HCT116 (cell line): ENCODE measurements at regions not wholly inside any gene's neighbourhood (a gene's known extent, or its start where the extent isn't known, plus 50 kb on each side); places are given as distances from the start of the nearest gene placed in this dataset.

Experiments
- ATAC-seq: fragments of 200-7000 bp; cut with Tn5 transposase; 2 replicates; pipeline ENCODE4 v1.9.1; 2020; ENCODE audit warnings: mild to moderate bottlenecking, moderate library complexity
- BruUV-seq: library from RNA; stranded (reverse); fragments of 400-500 nt; replicated peaks from 2 replicates; lab custom pipeline; 2021; lab: Mats Ljungman, UMichigan
- CTCF ChIA-PET: fragments of 300-600 bp; sonication (Branson Sonifier 250); formaldehyde crosslinking; loops from one replicate; lab custom pipeline; 2021; ENCODE audit warnings: antibody characterized with exemption; lab: Charles Lee
- POLR2A ChIA-PET: fragments of 300-600, 350-600 bp; sonication (Branson Sonifier 250); formaldehyde crosslinking; loops from one replicate; lab custom pipeline; 2021; ENCODE audit warnings: antibody characterized with exemption; lab: Charles Lee
- RAD21 ChIA-PET, 2 experiments: fragments of 300-600 bp; sonication (Branson Sonifier 250); formaldehyde crosslinking; loops; one replicate each; lab custom pipeline; 2023; ENCODE audit warnings: low total read pairs in 2 of 2; ENCODE audit not compliant: uncharacterized antibody in 2 of 2, unreplicated experiment in 2 of 2, low non-redundant PET in 1 of 2; lab: Charles Lee
- DNase-seq: peaks from one replicate; pipeline ENCODE4 v3.0.0-alpha.2; 2010; ENCODE audit warnings: low read depth, low spot score
- H2AFZ ChIP-seq: fragments of 200-600 bp; shearing (Covaris generic), sonication (generic); 2 replicates; pipeline ENCODE4 v1.6.1; 2017; ENCODE audit warnings: low read depth, mixed run types, mixed read lengths, antibody characterized with exemption, low read length; ENCODE audit not compliant: poor library complexity, severe bottlenecking
- H3K27ac ChIP-seq: 2 replicates; pipeline ENCODE4 v1.5.1; 2012; ENCODE audit warnings: low read depth, low read length
- H3K27me3 ChIP-seq: fragments of 200-600 bp; sonication (generic); 2 replicates; pipeline ENCODE4 v1.6.1; 2016; ENCODE audit warnings: mixed run types, low read length, mixed read lengths; ENCODE audit not compliant: insufficient read depth
- H3K36me3 ChIP-seq, 2 experiments: fragments of 200-500 bp in 1 of 2; fragments of 200-600 bp in 1 of 2; sonication (Bioruptor generic) in 1 of 2; sonication (generic) in 1 of 2; 2 replicates each; pipeline versions ENCODE4 v1.5.1 to v1.6.1; 2014 to 2016; ENCODE audit warnings: low read length in 2 of 2, inconsistent platforms in 1 of 2, mixed read lengths in 1 of 2, mixed run types in 1 of 2; ENCODE audit not compliant: insufficient read depth in 2 of 2, control insufficient read depth in 1 of 2
- H3K4me1 ChIP-seq, 2 experiments: fragments of 200-600 bp in 1 of 2; sonication (generic) in 1 of 2; 2 replicates each; pipeline versions ENCODE4 v1.5.1 to v1.6.1; 2012 to 2017; ENCODE audit warnings: low read length in 2 of 2, inconsistent platforms in 1 of 2, mild to moderate bottlenecking in 1 of 2, mixed read lengths in 1 of 2, mixed run types in 1 of 2, moderate library complexity in 1 of 2; ENCODE audit not compliant: insufficient read depth in 2 of 2, control insufficient read depth in 1 of 2
- H3K4me2 ChIP-seq: fragments of 200-600 bp; sonication (generic); 2 replicates; pipeline ENCODE4 v1.6.1; 2017; ENCODE audit warnings: mixed run types, low read length, mixed read lengths
- H3K4me3 ChIP-seq, 2 experiments: fragments of 200-600 bp in 1 of 2; sonication (generic) in 1 of 2; replicated peaks in 1 of 2; 2 replicates each; pipeline ENCODE4 v1.5.1; 2011 to 2016; ENCODE audit warnings: low read length in 2 of 2, control low read depth in 1 of 2, low read depth in 1 of 2, mild to moderate bottlenecking in 1 of 2, mixed read lengths in 1 of 2, mixed run types in 1 of 2
- H3K79me2 ChIP-seq: fragments of 200-600 bp; sonication (generic); 2 replicates; pipeline ENCODE4 v1.6.1; 2017; ENCODE audit warnings: mild to moderate bottlenecking, mixed run types, low read length, moderate library complexity, mixed read lengths; ENCODE audit not compliant: insufficient read depth
- H3K9ac ChIP-seq: fragments of 200-600 bp; sonication (generic); 2 replicates; pipeline ENCODE4 v1.6.1; 2016; ENCODE audit warnings: low read length, mixed read lengths
- H3K9me2 ChIP-seq: fragments of 200-600 bp; sonication (generic), shearing (Covaris generic); 2 replicates; pipeline ENCODE4 v1.6.1; 2017; ENCODE audit warnings: mixed run types, mild to moderate bottlenecking, moderate library complexity; ENCODE audit not compliant: insufficient read depth
- H3K9me3 ChIP-seq, 2 experiments: fragments of 200-500 bp in 1 of 2; fragments of 200-600 bp in 1 of 2; sonication (Bioruptor generic) in 1 of 2; sonication (generic) in 1 of 2; 2 replicates each; pipeline ENCODE4 v1.6.1; 2014 to 2017; ENCODE audit warnings: low read length in 2 of 2, mixed read lengths in 2 of 2, inconsistent platforms in 1 of 2, low read depth in 1 of 2, mild to moderate bottlenecking in 1 of 2, mixed run types in 1 of 2, moderate library complexity in 1 of 2; ENCODE audit not compliant: control insufficient read depth in 1 of 2, insufficient read depth in 1 of 2
- H4K20me1 ChIP-seq: fragments of 200-600 bp; sonication (generic), shearing (Covaris generic); 2 replicates; pipeline ENCODE4 v1.6.1; 2017; ENCODE audit warnings: mixed run types, mild to moderate bottlenecking, moderate library complexity; ENCODE audit not compliant: insufficient read depth
- CBX3 ChIP-seq: IDR thresholded peaks from 2 replicates; pipeline ENCODE4 v1.6.1; 2012; ENCODE audit warnings: low read depth
- CTCF ChIP-seq, 3 experiments: fragments of 200-600 bp in 1 of 3; sonication (generic) in 1 of 3; IDR thresholded peaks in 2 of 3; conservative IDR thresholded peaks in 1 of 3; 2 replicates each; pipeline ENCODE4 v1.5.1; 2012 to 2017; ENCODE audit warnings: low read depth in 2 of 3, low read length in 2 of 3, antibody characterized with exemption in 1 of 3, borderline replicate concordance in 1 of 3, control low read depth in 1 of 3, mild to moderate bottlenecking in 1 of 3, mixed read lengths in 1 of 3, mixed run types in 1 of 3, moderate library complexity in 1 of 3; ENCODE audit not compliant: insufficient read depth in 1 of 3
- ELF1 ChIP-seq: IDR thresholded peaks from 2 replicates; pipeline ENCODE4 v1.6.1; 2012; ENCODE audit warnings: low read depth, borderline replicate concordance
- EZH2 ChIP-seq: fragments of 200-600 bp; sonication (generic); IDR thresholded peaks from 2 replicates; pipeline ENCODE4 v1.6.1; 2017; ENCODE audit warnings: antibody characterized with exemption, mixed run types
- EZH2phosphoT487 ChIP-seq: fragments of 200-600 bp; IDR thresholded peaks from 2 replicates; pipeline ENCODE4 v1.6.1; 2018; ENCODE audit warnings: antibody characterized with exemption, borderline replicate concordance
- FOSL1 ChIP-seq: IDR thresholded peaks from 2 replicates; pipeline ENCODE4 v1.6.1; 2012; ENCODE audit warnings: low read depth
- JUND ChIP-seq: IDR thresholded peaks from 2 replicates; pipeline ENCODE4 v1.6.1; 2012
- MAX ChIP-seq: IDR thresholded peaks from 2 replicates; pipeline ENCODE4 v1.6.1; 2012
- POLR2A ChIP-seq: IDR thresholded peaks from 2 replicates; pipeline ENCODE4 v1.7.0; 2011; ENCODE audit warnings: borderline replicate concordance; ENCODE audit not compliant: insufficient read depth, insufficient read length; ENCODE audit errors: extremely low read depth
- POLR2AphosphoS5 ChIP-seq: IDR thresholded peaks from 2 replicates; pipeline ENCODE4 v1.6.1; 2011; ENCODE audit warnings: mild to moderate bottlenecking, low read depth, low read length, moderate library complexity
- SIN3A ChIP-seq: IDR thresholded peaks from 2 replicates; pipeline ENCODE4 v1.6.1; 2012; ENCODE audit warnings: low read depth
- SP1 ChIP-seq: IDR thresholded peaks from 2 replicates; pipeline ENCODE4 v1.6.1; 2012; ENCODE audit warnings: low read depth
- SRF ChIP-seq: IDR thresholded peaks from 2 replicates; pipeline ENCODE4 v1.6.1; 2012; ENCODE audit warnings: low read depth
- TCF7L2 ChIP-seq: IDR thresholded peaks from 2 replicates; pipeline ENCODE4 v1.7.0; 2011; ENCODE audit warnings: borderline replicate concordance, inconsistent platforms; ENCODE audit not compliant: insufficient read depth, insufficient read length; ENCODE audit errors: extremely low read depth
- ZFX ChIP-seq: fragments of 450-650 bp; IDR thresholded peaks from 2 replicates; pipeline ENCODE4 v1.6.1; 2017
- ZNF274 ChIP-seq: fragments of 200-500 bp; sonication (Bioruptor generic); IDR thresholded peaks from 2 replicates; pipeline ENCODE4 v1.6.1; 2014; ENCODE audit warnings: mild to moderate bottlenecking, low read depth, low read length, inconsistent platforms
- intact Hi-C: fragments of 100-400 bp; cut with micrococcal nuclease; formaldehyde crosslinking; loops from 2 replicates; pipeline ENCODE4 v1.10.0; 2022
- TF ChIP-seq, protein P1 (sequence below): IDR thresholded peaks from 2 replicates; pipeline ENCODE4 v1.6.1; 2011; ENCODE audit warnings: mild to moderate bottlenecking, low read length, moderate library complexity; ENCODE audit not compliant: insufficient replicate concordance; ENCODE audit errors: extremely low read depth

GRCh38 chr3:48082580-48083184 lies 66.5 kb upstream of the MAP4 start:
- ATAC-seq, result no peak
- DNase-seq, result no peak
- no peak overlapping the region for H3K9ac ChIP-seq
- ChIA-PET POLR2A (no interaction called here), RAD21 (no interaction called here), CTCF (no interaction called here)
- H4K20me1 ChIP-seq, result peaks cover 9% of the 10 kb centered on the region; the same call in 1 of the 2 replicates
- H3K27me3 ChIP-seq, result no peaks in the 10 kb centered on the region
- no peak overlapping the region for H2AFZ ChIP-seq
- no TSS peak for BruUV-seq
- TF ChIP-seq EZH2phosphoT487 (no peak), TCF7L2 (no peak), POLR2A (no peak), ZFX (no peak), SIN3A (no peak), SRF (no peak), ELF1 (no peak), POLR2AphosphoS5 (no peak), MAX (no peak), CBX3 (no peak), FOSL1 (no peak)
- 0 out of 4 replicates have a peak, but pooled peaks cover 0 to 3% of the 10 kb centered on the region in 2 experiments for H3K36me3 ChIP-seq
- H3K4me2 ChIP-seq, result peak overlapping the region; percentile 8; the same call in 1 of the 2 replicates
- intact Hi-C loops, result no loop called here
- no peak overlapping the region for H3K27ac ChIP-seq
- no peak overlapping the region for H3K4me3 ChIP-seq
- no peaks in the 10 kb centered on the region for H3K9me3 ChIP-seq
- no peaks in the 10 kb centered on the region for H3K9me2 ChIP-seq
- peaks cover 98% of the 10 kb centered on the region for H3K79me2 ChIP-seq
- peaks cover 16 to 32% of the 10 kb centered on the region in 2 experiments for H3K4me1 ChIP-seq

DNA sequence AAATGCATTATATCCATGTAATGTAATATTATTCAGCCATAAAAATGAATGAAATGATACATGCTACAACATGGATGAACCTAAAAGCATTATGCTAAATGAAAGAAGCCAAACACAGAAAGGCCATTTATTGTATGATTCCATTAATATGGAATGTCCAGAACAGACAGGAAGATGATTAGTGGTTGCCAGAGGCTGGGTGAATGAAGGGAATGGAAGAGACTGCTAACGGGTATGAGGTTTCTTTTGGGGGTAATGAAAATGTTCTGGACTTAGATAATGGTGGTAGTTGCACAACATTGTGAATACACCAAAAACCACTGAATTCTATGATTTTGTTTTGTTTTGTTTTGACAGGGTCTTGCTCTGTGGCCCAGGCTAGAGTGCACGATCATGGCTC lies 61.6 kb upstream of the MAP4 start:
- ChIA-PET CTCF (no interaction called here), POLR2A (no interaction called here), RAD21 (no interaction called here)
- H3K27me3 ChIP-seq, result no peaks in the 10 kb centered on the region
- H3K9me3 ChIP-seq, result no peaks in the 10 kb centered on the region
- H3K9ac ChIP-seq, result no peak overlapping the region
- DNase-seq (no peak), ATAC-seq (no peak)
- H2AFZ ChIP-seq, result no peak overlapping the region
- H3K4me3 ChIP-seq, result no peak overlapping the region
- H3K27ac ChIP-seq, result no peak overlapping the region
- peaks cover 8% of the 10 kb centered on the region; the same call in 1 of the 2 replicates for H4K20me1 ChIP-seq
- no peaks in the 10 kb centered on the region for H3K9me2 ChIP-seq
- H3K36me3 ChIP-seq, result 0 out of 4 replicates have a peak, but pooled peaks cover 0 to 8% of the 10 kb centered on the region in 2 experiments
- H3K4me1 ChIP-seq, result peaks cover 11 to 32% of the 10 kb centered on the region in 2 experiments; a peak in 3 of 4 replicates
- BruUV-seq, result no TSS peak
- H3K4me2 ChIP-seq, result peak overlapping the region; percentile 37
- peaks cover 96% of the 10 kb centered on the region for H3K79me2 ChIP-seq
- intact Hi-C loops, result no loop called here
- TF ChIP-seq SP1 (no peak), SRF (no peak), ZNF274 (no peak), CTCF (IDR thresholded peaks at IDR 0.05 in 2 of 3, conservative IDR thresholded peaks at IDR 0.05 in 1 of 3; ENCODE audit: borderline replicate concordance in 1 of 3, insufficient read depth in 1 of 3, low read depth in 2 of 3, low read length in 2 of 3) (no peak), CBX3 (no peak), EZH2 (no peak), JUND (no peak), ZFX (no peak), SIN3A (no peak)
- TF ChIP-seq, protein P1, sequence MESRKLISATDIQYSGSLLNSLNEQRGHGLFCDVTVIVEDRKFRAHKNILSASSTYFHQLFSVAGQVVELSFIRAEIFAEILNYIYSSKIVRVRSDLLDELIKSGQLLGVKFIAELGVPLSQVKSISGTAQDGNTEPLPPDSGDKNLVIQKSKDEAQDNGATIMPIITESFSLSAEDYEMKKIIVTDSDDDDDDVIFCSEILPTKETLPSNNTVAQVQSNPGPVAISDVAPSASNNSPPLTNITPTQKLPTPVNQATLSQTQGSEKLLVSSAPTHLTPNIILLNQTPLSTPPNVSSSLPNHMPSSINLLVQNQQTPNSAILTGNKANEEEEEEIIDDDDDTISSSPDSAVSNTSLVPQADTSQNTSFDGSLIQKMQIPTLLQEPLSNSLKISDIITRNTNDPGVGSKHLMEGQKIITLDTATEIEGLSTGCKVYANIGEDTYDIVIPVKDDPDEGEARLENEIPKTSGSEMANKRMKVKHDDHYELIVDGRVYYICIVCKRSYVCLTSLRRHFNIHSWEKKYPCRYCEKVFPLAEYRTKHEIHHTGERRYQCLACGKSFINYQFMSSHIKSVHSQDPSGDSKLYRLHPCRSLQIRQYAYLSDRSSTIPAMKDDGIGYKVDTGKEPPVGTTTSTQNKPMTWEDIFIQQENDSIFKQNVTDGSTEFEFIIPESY, result no peak
